EH (cell line): ENCODE measurements at regions not wholly inside any gene's neighbourhood (a gene's known extent, or its start where the extent isn't known, plus 50 kb on each side); places are given as distances from the start of the nearest gene placed in this dataset.

Source experiments
- DNase-seq: peaks from one replicate; pipeline ENCODE4 v3.0.0-alpha.2; 2015; ENCODE audit warnings: low read depth

- peak; percentile 24 for DNase-seq
Measured at GRCh38 chr7:27459731-27460053, 203.0 kb downstream of the HIBADH start.

DNA sequence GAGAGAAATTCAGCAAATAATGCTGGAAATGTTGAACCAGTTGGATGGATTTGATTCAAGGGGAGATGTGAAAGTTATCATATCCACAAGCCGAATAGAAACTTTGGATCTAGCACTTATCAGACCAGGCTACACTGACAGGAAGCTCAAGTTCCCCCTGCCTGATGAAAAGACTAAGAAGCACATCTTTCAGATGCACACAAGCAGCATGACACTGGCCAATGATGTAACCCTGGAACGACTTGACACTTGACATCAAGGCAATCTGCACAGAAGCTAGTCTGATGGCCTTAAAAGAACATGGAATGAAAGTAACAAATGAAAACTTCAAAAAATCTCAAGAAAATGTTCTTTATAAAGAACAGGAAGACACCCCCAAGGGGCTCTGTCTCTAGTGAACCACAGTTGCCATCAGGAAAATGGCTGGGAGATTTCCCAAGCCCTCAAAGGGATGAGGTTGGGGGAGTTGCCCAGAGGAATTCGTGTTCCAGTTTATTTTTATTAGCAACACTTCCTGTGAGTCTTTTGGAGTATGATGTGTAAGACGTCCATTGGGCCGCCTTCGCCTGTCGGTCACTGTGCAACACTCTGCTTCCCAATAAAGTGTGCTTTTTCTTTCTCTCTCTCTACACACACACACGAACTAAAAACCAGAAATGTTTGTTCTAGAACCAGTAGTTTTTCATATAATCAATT, 200.0 kb downstream of the HIBADH start:
- DNase-seq, result peak; percentile 60

- no peak for DNase-seq
Measured at GRCh38 chr7:27464970-27465369, 197.7 kb downstream of the HIBADH start.

- no peak for DNase-seq
Measured at GRCh38 chr7:27466703-27467102, 196.0 kb downstream of the HIBADH start.

DNA sequence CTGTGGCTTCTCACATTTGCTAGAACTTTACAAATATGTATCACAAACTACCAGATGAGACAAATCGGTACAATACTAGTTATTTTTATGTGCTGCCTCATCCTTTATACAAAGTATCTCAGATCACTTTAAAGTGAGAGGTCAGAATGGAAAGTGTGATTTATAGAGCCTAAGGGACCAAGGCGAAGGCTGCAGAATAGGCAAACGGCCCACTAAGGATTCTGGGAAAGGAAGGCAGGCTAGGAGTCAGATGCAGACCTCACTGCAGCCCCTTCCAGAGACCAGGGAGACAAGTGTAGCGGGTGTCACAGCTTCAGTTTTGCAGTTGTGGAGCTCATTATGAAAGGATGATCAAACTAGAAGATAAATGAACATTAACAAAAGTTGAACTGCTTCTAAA, 190.6 kb downstream of the HIBADH start:
- no peak for DNase-seq
